ENCODE measurements at regions not wholly inside any gene's neighbourhood (a gene's known extent, or its start where the extent isn't known, plus 50 kb on each side); places are given as distances from the start of the nearest gene placed in this dataset.

- H3K27ac ChIP-seq (ENCODE audit: low read depth in 1 of 2, low read length in 1 of 2): no peak overlapping the region
- H3K4me1 ChIP-seq (ENCODE audit: control insufficient read depth in 5 of 5, insufficient read depth in 5 of 5, low read length in 5 of 5): no peaks in the 10 kb centered on the region
- H3K9ac ChIP-seq (ENCODE audit: insufficient read depth in 1 of 2, low read length in 2 of 2): no peak overlapping the region
- H3K9me3 ChIP-seq (ENCODE audit: control insufficient read depth in 4 of 4, insufficient read depth in 3 of 4, low read length in 3 of 4): no peaks in the 10 kb centered on the region
- WGBS, 2 donors: 66 to 71% methylated on average over 8 of the region's 8 CpGs
- DNase-seq: no peak
- ATAC-seq (ENCODE audit: insufficient read depth, low FRiP score): no peak
- no peaks in the 10 kb centered on the region for H3K27me3 ChIP-seq (ENCODE audit: control insufficient read depth in 3 of 3, insufficient read depth in 3 of 3, low read length in 2 of 3)
- no peak for TF ChIP-seq CTCF (IDR thresholded peaks at IDR 0.05; ENCODE audit: control extremely low read depth, extremely low read depth)
- H3K36me3 ChIP-seq (ENCODE audit: control insufficient read depth in 4 of 4, insufficient read depth in 4 of 4, low read length in 4 of 4): no peaks in the 10 kb centered on the region
- no peak overlapping the region for H3K4me3 ChIP-seq
These were observed 189.4 kb upstream of the STEAP4 start for GRCh38 chr7:88495881-88496725.

- ATAC-seq (ENCODE audit: insufficient read depth, low FRiP score) (no peak), DNase-seq (no peak)
- Histone ChIP-seq H3K4me1 (ENCODE audit: control insufficient read depth in 5 of 5, insufficient read depth in 5 of 5, low read length in 5 of 5) (no peaks in the 10 kb centered on the region), H3K4me3 (no peak overlapping the region), H3K36me3 (ENCODE audit: control insufficient read depth in 4 of 4, insufficient read depth in 4 of 4, low read length in 4 of 4) (no peaks in the 10 kb centered on the region), H3K9me3 (ENCODE audit: control insufficient read depth in 4 of 4, insufficient read depth in 3 of 4, low read length in 3 of 4) (no peaks in the 10 kb centered on the region), H3K27ac (ENCODE audit: low read depth in 1 of 2, low read length in 1 of 2) (no peak overlapping the region), H3K9ac (ENCODE audit: insufficient read depth in 1 of 2, low read length in 2 of 2) (no peak overlapping the region), H3K27me3 (ENCODE audit: control insufficient read depth in 3 of 3, insufficient read depth in 3 of 3, low read length in 2 of 3) (no peaks in the 10 kb centered on the region)
- no peak for TF ChIP-seq CTCF (IDR thresholded peaks at IDR 0.05; ENCODE audit: control extremely low read depth, extremely low read depth)
These were observed 185.5 kb upstream of the STEAP4 start for GRCh38 chr7:88492153-88492552.

- TF ChIP-seq CTCF (IDR thresholded peaks at IDR 0.05; ENCODE audit: control extremely low read depth, extremely low read depth): no peak
- ATAC-seq (ENCODE audit: insufficient read depth, low FRiP score): no peak
- Histone ChIP-seq H3K9me3 (ENCODE audit: control insufficient read depth in 4 of 4, insufficient read depth in 3 of 4, low read length in 3 of 4) (no peaks in the 10 kb centered on the region), H3K4me1 (ENCODE audit: control insufficient read depth in 5 of 5, insufficient read depth in 5 of 5, low read length in 5 of 5) (no peaks in the 10 kb centered on the region), H3K36me3 (ENCODE audit: control insufficient read depth in 4 of 4, insufficient read depth in 4 of 4, low read length in 4 of 4) (no peaks in the 10 kb centered on the region), H3K27ac (ENCODE audit: low read depth in 1 of 2, low read length in 1 of 2) (no peak overlapping the region), H3K9ac (ENCODE audit: insufficient read depth in 1 of 2, low read length in 2 of 2) (no peak overlapping the region), H3K27me3 (ENCODE audit: control insufficient read depth in 3 of 3, insufficient read depth in 3 of 3, low read length in 2 of 3) (no peaks in the 10 kb centered on the region), H3K4me3 (no peak overlapping the region)
- WGBS, 2 donors: 74 to 85% methylated on average over 3 of the region's 3 CpGs
- DNase-seq: no peak
These were observed 184.2 kb upstream of the STEAP4 start for GRCh38 chr7:88490874-88491273.

- H3K27me3 ChIP-seq (ENCODE audit: control insufficient read depth in 3 of 3, insufficient read depth in 3 of 3, low read length in 2 of 3): no peaks in the 10 kb centered on the region
- H3K9ac ChIP-seq (ENCODE audit: insufficient read depth in 1 of 2, low read length in 2 of 2): no peak overlapping the region
- ATAC-seq (ENCODE audit: insufficient read depth, low FRiP score) (no peak), DNase-seq (no peak)
- no peak overlapping the region for H3K27ac ChIP-seq (ENCODE audit: low read depth in 1 of 2, low read length in 1 of 2)
- no peaks in the 10 kb centered on the region for H3K4me1 ChIP-seq (ENCODE audit: control insufficient read depth in 5 of 5, insufficient read depth in 5 of 5, low read length in 5 of 5)
- 88 to 94% methylated on average over 5 of the region's 5 CpGs for WGBS, 2 donors
- H3K36me3 ChIP-seq (ENCODE audit: control insufficient read depth in 4 of 4, insufficient read depth in 4 of 4, low read length in 4 of 4): no peaks in the 10 kb centered on the region
- no peak overlapping the region for H3K4me3 ChIP-seq
- TF ChIP-seq CTCF (IDR thresholded peaks at IDR 0.05; ENCODE audit: control extremely low read depth, extremely low read depth): no peak
- no peaks in the 10 kb centered on the region for H3K9me3 ChIP-seq (ENCODE audit: control insufficient read depth in 4 of 4, insufficient read depth in 3 of 4, low read length in 3 of 4)
These were observed 183.5 kb upstream of the STEAP4 start for GRCh38 chr7:88490161-88490560.

Measured in lung (tissue), 11 donors.